Adrenal gland (tissue), 9 donors: ENCODE measurements at regions not wholly inside any gene's neighbourhood (a gene's known extent, or its start where the extent isn't known, plus 50 kb on each side); places are given as distances from the start of the nearest gene placed in this dataset.

Experiments
- DNase-seq, 7 donors: peaks; one replicate each; pipeline ENCODE4 v3.0.0-alpha.2; 2019 to 2020
- H3K27ac ChIP-seq, 5 donors: fragments of 200-600 bp; sonication (generic) in 4 of 5; 1 replicate in 3 of 5; 2 replicates in 2 of 5; pipeline versions ENCODE4 v1.5.1 to v1.8.0; 2016 to 2020; ENCODE audit warnings: mild to moderate bottlenecking in 1 of 5
- H3K27me3 ChIP-seq: fragments of 200-600 bp; 2 replicates; pipeline ENCODE4 v1.8.0; 2021
- H3K36me3 ChIP-seq, 2 donors: fragments of 200-600 bp; replicated peaks in 1 of 2; 1 replicate in 1 of 2; 2 replicates in 1 of 2; pipeline versions ENCODE4 v1.5.1 to v1.8.0; 2018 to 2022
- H3K4me1 ChIP-seq, 2 donors: fragments of 200-600 bp; replicated peaks in 1 of 2; 1 replicate in 1 of 2; 2 replicates in 1 of 2; pipeline versions ENCODE4 v1.5.1 to v1.8.0; 2018 to 2021
- H3K4me3 ChIP-seq, 4 donors: fragments of 200-600 bp; sonication (generic) in 3 of 4; one replicate each; pipeline ENCODE4 v1.5.1; 2016 to 2018
- H3K9me3 ChIP-seq, 3 donors: fragments of 200-600 bp; sonication (generic) in 1 of 3; replicated peaks in 1 of 3; 1 replicate in 2 of 3; 2 replicates in 1 of 3; pipeline versions ENCODE4 v1.5.1 to v1.8.0; 2016 to 2021
- POLR2A ChIP-seq, 2 donors: fragments of 450-650 bp; IDR thresholded peaks; one replicate each; pipeline ENCODE4 v1.6.1; 2017; ENCODE audit warnings: antibody characterized with exemption in 2 of 2, mild to moderate bottlenecking in 2 of 2, moderate library complexity in 1 of 2
- WGBS, 4 donors: extraction: QIAGEN DNeasy Blood & Tissue Kit in 2 of 4; methylation state at CpG; one replicate each; pipeline versions ENCODE4 v1.1.5 to v1.1.7; 2013 to 2017; 5-methylcytosine and 5-hydroxymethylcytosine counted together
- intact Hi-C, 2 donors: fragments of 100-400 bp; cut with DNase I; formaldehyde crosslinking; loops; one replicate each; pipeline versions ENCODE4 v1.14.1 to v1.15.0; 2022 to 2023
- TF ChIP-seq, protein P1 (sequence below), 6 experiments: fragments of 450-650 bp in 4 of 6; fragments of 200-600 bp in 2 of 6; sonication (generic) in 1 of 6; IDR thresholded peaks; 1 replicate in 5 of 6; 2 replicates in 1 of 6; pipeline versions ENCODE4 v1.5.1 to v1.8.0; 2016 to 2021; ENCODE audit warnings: antibody characterized with exemption in 6 of 6, mild to moderate bottlenecking in 2 of 6, moderate library complexity in 1 of 6
- donor health status: healthy with polysubstance abuse.
- donor health status: Bipolar disorder and iron deficiency.
- donor health status: DM: yes; HTN: yes; CAD: no.
- donor health status: DM: no; HTN: no; CAD: no.
- donor health status: DM: no; HTN: no; CAD: no.

GRCh38 chr14:101369194-101369915, 191.9 kb upstream of the DIO3 start:
- H3K36me3 ChIP-seq = no peaks in the 10 kb centered on the region
- no peak overlapping the region for H3K4me3 ChIP-seq
- intact Hi-C loops = no loop called here
- H3K9me3 ChIP-seq = no peaks in the 10 kb centered on the region
- H3K4me1 ChIP-seq = peaks cover 0 to 6% of the 10 kb centered on the region in 2 donors
- peak in 1 of 7 donors; percentile 45 for DNase-seq
- peak overlapping the region in 1 of 5 donors; percentile 72 for H3K27ac ChIP-seq
- WGBS, 4 donors = 86 to 91% (median 88%) methylated on average over 16 to 17 of the region's 17 CpGs
- TF ChIP-seq, protein P1, sequence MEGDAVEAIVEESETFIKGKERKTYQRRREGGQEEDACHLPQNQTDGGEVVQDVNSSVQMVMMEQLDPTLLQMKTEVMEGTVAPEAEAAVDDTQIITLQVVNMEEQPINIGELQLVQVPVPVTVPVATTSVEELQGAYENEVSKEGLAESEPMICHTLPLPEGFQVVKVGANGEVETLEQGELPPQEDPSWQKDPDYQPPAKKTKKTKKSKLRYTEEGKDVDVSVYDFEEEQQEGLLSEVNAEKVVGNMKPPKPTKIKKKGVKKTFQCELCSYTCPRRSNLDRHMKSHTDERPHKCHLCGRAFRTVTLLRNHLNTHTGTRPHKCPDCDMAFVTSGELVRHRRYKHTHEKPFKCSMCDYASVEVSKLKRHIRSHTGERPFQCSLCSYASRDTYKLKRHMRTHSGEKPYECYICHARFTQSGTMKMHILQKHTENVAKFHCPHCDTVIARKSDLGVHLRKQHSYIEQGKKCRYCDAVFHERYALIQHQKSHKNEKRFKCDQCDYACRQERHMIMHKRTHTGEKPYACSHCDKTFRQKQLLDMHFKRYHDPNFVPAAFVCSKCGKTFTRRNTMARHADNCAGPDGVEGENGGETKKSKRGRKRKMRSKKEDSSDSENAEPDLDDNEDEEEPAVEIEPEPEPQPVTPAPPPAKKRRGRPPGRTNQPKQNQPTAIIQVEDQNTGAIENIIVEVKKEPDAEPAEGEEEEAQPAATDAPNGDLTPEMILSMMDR (IDR thresholded peaks at IDR 0.05) = no peak
- TF ChIP-seq POLR2A (IDR thresholded peaks at IDR 0.05) = no peak
- peaks cover 4% of the 10 kb centered on the region for H3K27me3 ChIP-seq

- Histone ChIP-seq H3K4me3 (no peak overlapping the region), H3K4me1 (peaks cover 0 to 4% of the 10 kb centered on the region in 2 donors), H3K36me3 (no peaks in the 10 kb centered on the region), H3K9me3 (no peaks in the 10 kb centered on the region), H3K27ac (peak overlapping the region in 1 of 5 donors; percentile 72), H3K27me3 (no peaks in the 10 kb centered on the region)
- no peak for TF ChIP-seq POLR2A (IDR thresholded peaks at IDR 0.05)
- TF ChIP-seq, protein P1 (IDR thresholded peaks at IDR 0.05) = no peak
- DNase-seq = peak in 1 of 7 donors; percentile 44
- 82 to 89% (median 86%) methylated on average over 12 to 19 of the region's 19 CpGs for WGBS, 4 donors
- intact Hi-C loops = no loop called here
These were observed 191.2 kb upstream of the DIO3 start for GRCh38 chr14:101369916-101370592.

DNA sequence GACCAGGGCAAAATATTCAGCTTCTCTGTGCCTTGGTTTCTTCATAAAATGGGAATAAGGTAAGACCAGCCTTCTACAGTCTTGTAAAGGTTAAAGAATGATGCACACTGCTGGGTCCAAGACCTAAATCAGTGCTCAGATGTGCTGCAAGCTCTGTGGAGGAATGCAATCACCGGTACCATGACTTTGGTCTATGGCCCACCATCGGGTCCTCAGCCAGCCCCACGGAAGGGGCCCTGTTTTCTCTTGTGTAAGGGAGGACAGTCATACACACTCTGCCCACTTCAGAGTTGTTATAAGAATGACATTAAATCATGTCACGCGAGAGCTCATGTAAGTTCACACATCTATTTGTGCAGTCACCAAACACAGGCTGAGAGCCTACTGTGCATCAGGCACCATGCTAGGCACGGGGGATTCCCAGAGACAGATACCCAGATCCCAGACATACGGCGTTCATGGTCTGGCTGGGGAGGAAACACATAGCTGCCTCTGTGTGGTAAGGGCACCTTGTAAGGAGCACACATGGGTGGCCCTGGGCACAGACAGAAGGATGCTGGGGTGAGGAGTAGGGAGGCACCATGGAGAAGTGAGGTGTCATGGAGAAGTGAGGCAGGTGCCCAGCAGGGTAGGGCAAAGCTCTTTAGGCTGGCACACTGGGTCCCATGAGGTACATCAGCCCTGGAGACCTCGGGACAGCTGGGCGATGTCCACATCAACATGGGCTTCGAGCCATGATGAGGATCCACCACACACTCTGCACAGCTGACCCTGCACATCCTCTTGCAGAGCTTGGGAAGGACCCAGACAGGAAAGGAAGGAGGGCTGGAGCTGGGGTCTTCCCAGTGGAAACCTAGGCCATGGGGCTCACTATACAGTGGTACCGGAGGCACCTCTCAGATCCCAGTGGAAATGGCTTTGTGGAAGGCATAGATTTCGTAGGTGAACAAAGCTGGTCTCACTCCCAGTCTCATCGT, 190.4 kb upstream of the DIO3 start:
- intact Hi-C loops = no loop called here
- no peak for TF ChIP-seq POLR2A (IDR thresholded peaks at IDR 0.05)
- TF ChIP-seq, protein P1 (IDR thresholded peaks at IDR 0.05) = no peak
- Histone ChIP-seq H3K36me3 (no peaks in the 10 kb centered on the region), H3K27ac (peak overlapping the region in 1 of 5 donors; percentile 40), H3K4me1 (no peaks in the 10 kb centered on the region), H3K27me3 (no peaks in the 10 kb centered on the region), H3K4me3 (no peak overlapping the region), H3K9me3 (no peaks in the 10 kb centered on the region)
- DNase-seq = no peak
- WGBS, 4 donors = 83 to 93% (median 90%) methylated on average over 12 to 14 of the region's 14 CpGs
